ENCODE measurements at regions not wholly inside any gene's neighbourhood (a gene's known extent, or its start where the extent isn't known, plus 50 kb on each side); places are given as distances from the start of the nearest gene placed in this dataset.
"Not testable (repeated sequence)": the region's sequence is repeated elsewhere in the genome, so short reads cannot be mapped to it uniquely, and the experiment has no call there.

- no peak for DNase-seq
These were observed 347.5 kb upstream of the TNRC6C start for GRCh38 chr17:77610972-77611521.

- no peak for DNase-seq
These were observed 346.6 kb upstream of the TNRC6C start for GRCh38 chr17:77611791-77612502.

GRCh38 chr17:77613218-77613617 is 345.3 kb upstream of the TNRC6C start:
- DNase-seq = no peak

- DNase-seq = no peak
These were observed 344.9 kb upstream of the TNRC6C start for GRCh38 chr17:77613627-77614026.

GRCh38 chr17:77615703-77616253 is 342.7 kb upstream of the TNRC6C start:
- DNase-seq = no peak

- DNase-seq = no peak
These were observed 342.2 kb upstream of the TNRC6C start for GRCh38 chr17:77616254-77616731.

- DNase-seq = no peak
These were observed 341.0 kb upstream of the TNRC6C start for GRCh38 chr17:77617516-77617915.

GRCh38 chr17:77618173-77618572 is 340.3 kb upstream of the TNRC6C start:
- no peak for DNase-seq

- DNase-seq = no peak
These were observed 339.8 kb upstream of the TNRC6C start for GRCh38 chr17:77618731-77619130.

GRCh38 chr17:77619326-77619725 is 339.2 kb upstream of the TNRC6C start:
- DNase-seq = no peak

- no peak for DNase-seq
These were observed 338.7 kb upstream of the TNRC6C start for GRCh38 chr17:77619851-77620250.

- DNase-seq = no peak
These were observed 338.2 kb upstream of the TNRC6C start for GRCh38 chr17:77620282-77620681.

GRCh38 chr17:77622084-77622483 is 336.4 kb upstream of the TNRC6C start:
- not testable (repeated sequence) for DNase-seq

- peak; percentile 83 for DNase-seq
These were observed 335.9 kb upstream of the TNRC6C start for GRCh38 chr17:77622647-77623046.

- DNase-seq = not testable (repeated sequence)
These were observed 335.2 kb upstream of the TNRC6C start for GRCh38 chr17:77623321-77623720.

GRCh38 chr17:77628035-77628434 is 330.5 kb upstream of the TNRC6C start:
- no peak for DNase-seq

GRCh38 chr17:77629284-77629683 is 329.2 kb upstream of the TNRC6C start:
- DNase-seq = not testable (repeated sequence)

GRCh38 chr17:77631307-77631706 is 327.2 kb upstream of the TNRC6C start:
- no peak for DNase-seq

GRCh38 chr17:77632619-77633018 is 325.9 kb upstream of the TNRC6C start:
- DNase-seq = no peak

- no peak for DNase-seq
These were observed 323.8 kb upstream of the TNRC6C start for GRCh38 chr17:77634710-77635109.

- DNase-seq = no peak
These were observed 323.3 kb upstream of the TNRC6C start for GRCh38 chr17:77635176-77635575.

- not testable (repeated sequence) for DNase-seq
These were observed 322.7 kb upstream of the TNRC6C start for GRCh38 chr17:77635785-77636184.

GRCh38 chr17:77636835-77637817 is 321.4 kb upstream of the TNRC6C start:
- DNase-seq = no peak
